Natural killer cell (primary cell): ENCODE measurements at regions not wholly inside any gene's neighbourhood (a gene's known extent, or its start where the extent isn't known, plus 50 kb on each side); places are given as distances from the start of the nearest gene placed in this dataset.

Experiments
- ATAC-seq, 3 donors: fragments of 150-1000 bp in 2 of 3; fragments of 200-7000 bp in 1 of 3; cut with Tn5 transposase; 1 replicate in 1 of 3; 2 replicates in 2 of 3; pipeline ENCODE4 v1.10.0; 2021; ENCODE audit warnings: mild to moderate bottlenecking in 2 of 3, moderate library complexity in 2 of 3
- DNase-seq, 2 donors: peaks; one replicate each; pipeline versions ENCODE4 v3.0.0 to v3.0.0-alpha.2; 2013 to 2021; ENCODE audit warnings: mixed read lengths in 1 of 2
- H3K27ac ChIP-seq: one replicate; pipeline ENCODE4 v1.5.1; 2013; ENCODE audit warnings: mild to moderate bottlenecking, low read length
- H3K27me3 ChIP-seq: one replicate; pipeline ENCODE4 v1.6.1; 2013; ENCODE audit warnings: low read length; ENCODE audit not compliant: control insufficient read depth, insufficient read depth
- H3K36me3 ChIP-seq: one replicate; pipeline ENCODE4 v1.6.1; 2013; ENCODE audit warnings: low read length; ENCODE audit not compliant: control insufficient read depth, insufficient read depth
- H3K4me1 ChIP-seq: one replicate; pipeline ENCODE4 v1.6.1; 2013; ENCODE audit warnings: low read length; ENCODE audit not compliant: control insufficient read depth, insufficient read depth
- H3K4me3 ChIP-seq: one replicate; pipeline ENCODE4 v1.5.1; 2013; ENCODE audit warnings: low read length
- H3K9me3 ChIP-seq: one replicate; pipeline ENCODE4 v1.6.1; 2013; ENCODE audit warnings: low read length; ENCODE audit not compliant: control insufficient read depth, insufficient read depth
- H3K27ac Mint-ChIP-seq, 2 donors: one replicate each; pipeline ENCODE4 v1.8.0; 2022; ENCODE audit warnings: mild to moderate bottlenecking in 2 of 2, mixed read lengths in 2 of 2, moderate library complexity in 1 of 2
- H3K27me3 Mint-ChIP-seq, 2 donors: one replicate each; pipeline ENCODE4 v1.8.0; 2022; ENCODE audit warnings: low read depth in 2 of 2, mixed read lengths in 2 of 2
- H3K36me3 Mint-ChIP-seq: one replicate; pipeline ENCODE4 v1.8.0; 2022; ENCODE audit warnings: mixed read lengths
- H3K4me1 Mint-ChIP-seq, 2 donors: one replicate each; pipeline ENCODE4 v1.8.0; 2022; ENCODE audit warnings: mixed read lengths in 2 of 2
- H3K4me3 Mint-ChIP-seq: one replicate; pipeline ENCODE4 v1.8.0; 2022; ENCODE audit warnings: mild to moderate bottlenecking, moderate library complexity, mixed read lengths
- H3K9me3 Mint-ChIP-seq, 2 donors: one replicate each; pipeline ENCODE4 v1.8.0; 2022; ENCODE audit warnings: mixed read lengths in 2 of 2
- WGBS: methylation state at CpG from one replicate; pipeline ENCODE4 v1.1.7; 2013; ENCODE audit warnings: missing lambda C conversion rate; ENCODE audit not compliant: insufficient coverage; 5-methylcytosine and 5-hydroxymethylcytosine counted together
- intact Hi-C: fragments of 100-400 bp; cut with micrococcal nuclease; formaldehyde crosslinking; loops from one replicate; pipeline ENCODE4 v1.14.2; 2022
- TF ChIP-seq, protein P1 (sequence below): fragments of 200-600 bp; IDR thresholded peaks from one replicate; pipeline ENCODE4 v1.8.0; 2022; ENCODE audit warnings: antibody characterized with exemption

- Histone ChIP-seq H3K4me1 (no peaks in the 10 kb centered on the region), H3K9me3 (no peaks in the 10 kb centered on the region), H3K4me3 (no peak overlapping the region), H3K36me3 (no peaks in the 10 kb centered on the region), H3K27me3 (no peaks in the 10 kb centered on the region), H3K27ac (no peak overlapping the region)
- Mint-ChIP-seq H3K4me1 (no peaks in the 10 kb centered on the region), H3K36me3 (peaks cover 7% of the 10 kb centered on the region), H3K27me3 (no peaks in the 10 kb centered on the region), H3K4me3 (no peak overlapping the region), H3K27ac (no peak overlapping the region), H3K9me3 (peaks cover 13 to 14% of the 10 kb centered on the region in 2 donors)
- TF ChIP-seq, protein P1, sequence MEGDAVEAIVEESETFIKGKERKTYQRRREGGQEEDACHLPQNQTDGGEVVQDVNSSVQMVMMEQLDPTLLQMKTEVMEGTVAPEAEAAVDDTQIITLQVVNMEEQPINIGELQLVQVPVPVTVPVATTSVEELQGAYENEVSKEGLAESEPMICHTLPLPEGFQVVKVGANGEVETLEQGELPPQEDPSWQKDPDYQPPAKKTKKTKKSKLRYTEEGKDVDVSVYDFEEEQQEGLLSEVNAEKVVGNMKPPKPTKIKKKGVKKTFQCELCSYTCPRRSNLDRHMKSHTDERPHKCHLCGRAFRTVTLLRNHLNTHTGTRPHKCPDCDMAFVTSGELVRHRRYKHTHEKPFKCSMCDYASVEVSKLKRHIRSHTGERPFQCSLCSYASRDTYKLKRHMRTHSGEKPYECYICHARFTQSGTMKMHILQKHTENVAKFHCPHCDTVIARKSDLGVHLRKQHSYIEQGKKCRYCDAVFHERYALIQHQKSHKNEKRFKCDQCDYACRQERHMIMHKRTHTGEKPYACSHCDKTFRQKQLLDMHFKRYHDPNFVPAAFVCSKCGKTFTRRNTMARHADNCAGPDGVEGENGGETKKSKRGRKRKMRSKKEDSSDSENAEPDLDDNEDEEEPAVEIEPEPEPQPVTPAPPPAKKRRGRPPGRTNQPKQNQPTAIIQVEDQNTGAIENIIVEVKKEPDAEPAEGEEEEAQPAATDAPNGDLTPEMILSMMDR: no peak
- WGBS: 88% methylated on average over 2 of the region's 3 CpGs
- no peak for ATAC-seq
- intact Hi-C loops: no loop called here
- no peak for DNase-seq
Observed at GRCh38 chr4:159881158-159881557, 778.3 kb downstream of the RAPGEF2 start.

- TF ChIP-seq, protein P1: no peak
- Mint-ChIP-seq H3K4me1 (no peaks in the 10 kb centered on the region), H3K4me3 (no peak overlapping the region), H3K27ac (no peak overlapping the region), H3K9me3 (peaks cover 6% of the 10 kb centered on the region in 2 donors), H3K27me3 (no peaks in the 10 kb centered on the region), H3K36me3 (no peaks in the 10 kb centered on the region)
- H3K27ac ChIP-seq: no peak overlapping the region
- no peaks in the 10 kb centered on the region for H3K27me3 ChIP-seq
- no peaks in the 10 kb centered on the region for H3K4me1 ChIP-seq
- no peaks in the 10 kb centered on the region for H3K9me3 ChIP-seq
- 100% methylated on average over 1 of the region's 4 CpGs for WGBS
- intact Hi-C loops: no loop called here
- no peaks in the 10 kb centered on the region for H3K36me3 ChIP-seq
- DNase-seq (no peak), ATAC-seq (no peak)
- H3K4me3 ChIP-seq: no peak overlapping the region
Observed at GRCh38 chr4:159884989-159885388, 782.1 kb downstream of the RAPGEF2 start.

DNA sequence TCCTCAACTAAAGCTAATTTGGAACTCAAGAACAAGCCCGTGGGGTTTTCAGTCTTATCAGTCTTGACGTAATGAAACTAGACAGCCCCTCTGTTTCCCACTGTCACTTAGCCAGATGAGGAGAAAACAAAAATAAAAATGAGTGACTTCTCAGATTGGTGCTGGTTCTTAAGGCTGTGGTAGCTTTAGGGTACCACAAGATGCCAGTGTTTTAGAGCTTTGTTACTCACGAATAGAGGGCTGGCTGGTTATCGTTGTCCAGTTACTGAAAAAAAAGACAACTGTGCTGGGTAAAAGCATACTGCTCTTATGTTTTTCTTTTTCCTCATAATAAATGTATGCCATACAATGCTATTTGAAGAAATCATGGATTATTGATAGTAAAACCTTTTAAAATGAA, 796.7 kb downstream of the RAPGEF2 start:
- WGBS: 71% methylated on average over 4 of the region's 4 CpGs
- no peak for DNase-seq
- Histone ChIP-seq H3K4me3 (no peak overlapping the region), H3K4me1 (no peaks in the 10 kb centered on the region), H3K27me3 (no peaks in the 10 kb centered on the region), H3K36me3 (no peaks in the 10 kb centered on the region), H3K9me3 (peaks cover 3% of the 10 kb centered on the region), H3K27ac (no peak overlapping the region)
- intact Hi-C loops: no loop called here
- peaks cover 6 to 8% of the 10 kb centered on the region in 2 donors for H3K9me3 Mint-ChIP-seq
- H3K27ac Mint-ChIP-seq: no peak overlapping the region
- no peak for ATAC-seq
- TF ChIP-seq, protein P1: no peak
- no peaks in the 10 kb centered on the region for H3K4me1 Mint-ChIP-seq
- H3K27me3 Mint-ChIP-seq: no peaks in the 10 kb centered on the region
- H3K4me3 Mint-ChIP-seq: no peak overlapping the region
- no peaks in the 10 kb centered on the region for H3K36me3 Mint-ChIP-seq

GRCh38 chr4:159900562-159900961, 797.7 kb downstream of the RAPGEF2 start:
- intact Hi-C loops: no loop called here

More at GRCh38 chr4:159900562-159900961, 797.7 kb downstream of the RAPGEF2 start:
- Histone ChIP-seq H3K36me3 (no peaks in the 10 kb centered on the region), H3K4me1 (no peaks in the 10 kb centered on the region), H3K9me3 (peaks cover 3% of the 10 kb centered on the region), H3K27me3 (no peaks in the 10 kb centered on the region), H3K4me3 (no peak overlapping the region), H3K27ac (no peak overlapping the region)
- Mint-ChIP-seq H3K36me3 (no peaks in the 10 kb centered on the region), H3K9me3 (peaks cover 2 to 4% of the 10 kb centered on the region in 2 donors), H3K4me1 (no peaks in the 10 kb centered on the region), H3K27ac (no peak overlapping the region), H3K27me3 (no peaks in the 10 kb centered on the region), H3K4me3 (no peak overlapping the region)
- ATAC-seq (no peak), DNase-seq (no peak)
- TF ChIP-seq, protein P1: no peak
- WGBS: no CpG with 5 or more reads among the region's 1 CpG
